ENCODE measurements at regions not wholly inside any gene's neighbourhood (a gene's known extent, or its start where the extent isn't known, plus 50 kb on each side); places are given as distances from the start of the nearest gene placed in this dataset.
"Not testable (repeated sequence)": the region's sequence is repeated elsewhere in the genome, so short reads cannot be mapped to it uniquely, and the experiment has no call there.

GRCh38 chr17:63082273-63082861, 116.3 kb downstream of the TANC2 start:
- no peak for DNase-seq

- no peak for DNase-seq
Measured at GRCh38 chr17:63082952-63083351, 116.9 kb downstream of the TANC2 start.

- DNase-seq: no peak
Measured at GRCh38 chr17:63086483-63087185, 120.6 kb downstream of the TANC2 start.

- DNase-seq: not testable (repeated sequence)
Measured at GRCh38 chr17:63090358-63091114, 124.5 kb downstream of the TANC2 start.

- not testable (repeated sequence) for DNase-seq
Measured at GRCh38 chr17:63091909-63092308, 125.9 kb downstream of the TANC2 start.

GRCh38 chr17:63094631-63095030, 128.6 kb downstream of the TANC2 start:
- DNase-seq: no peak

GRCh38 chr17:63095459-63095858, 129.4 kb downstream of the TANC2 start:
- DNase-seq: no peak

GRCh38 chr17:63095879-63096278, 129.8 kb downstream of the TANC2 start:
- DNase-seq: no peak

- DNase-seq: no peak
Measured at GRCh38 chr17:63096426-63096825, 130.4 kb downstream of the TANC2 start.

- no peak for DNase-seq
Measured at GRCh38 chr17:63099425-63099824, 133.4 kb downstream of the TANC2 start.

- DNase-seq: no peak
Measured at GRCh38 chr17:63102034-63102433, 136.0 kb downstream of the TANC2 start.

GRCh38 chr17:63106050-63106449, 140.0 kb downstream of the TANC2 start:
- no peak for DNase-seq

GRCh38 chr17:63109661-63110060, 143.6 kb downstream of the TANC2 start:
- DNase-seq: no peak

GRCh38 chr17:63113167-63113566, 147.1 kb downstream of the TANC2 start:
- no peak for DNase-seq

- no peak for DNase-seq
Measured at GRCh38 chr17:63116228-63116627, 150.2 kb downstream of the TANC2 start.

- DNase-seq: no peak
Measured at GRCh38 chr17:63116967-63117830, 151.2 kb downstream of the TANC2 start.

- no peak for DNase-seq
Measured at GRCh38 chr17:63120406-63120805, 154.4 kb downstream of the TANC2 start.

GRCh38 chr17:63124536-63124935, 158.5 kb downstream of the TANC2 start:
- DNase-seq: no peak

GRCh38 chr17:63124958-63125357, 158.9 kb downstream of the TANC2 start:
- DNase-seq: no peak

GRCh38 chr17:63125987-63126386, 160.0 kb downstream of the TANC2 start:
- DNase-seq: no peak

- DNase-seq: no peak
Measured at GRCh38 chr17:63126607-63127006, 160.6 kb downstream of the TANC2 start.

- no peak for DNase-seq
Measured at GRCh38 chr17:63132459-63132911, 166.4 kb downstream of the TANC2 start.

- DNase-seq: no peak
Measured at GRCh38 chr17:63133491-63133890, 167.5 kb downstream of the TANC2 start.
